SK-N-SH (cell line): ENCODE measurements at regions not wholly inside any gene's neighbourhood (a gene's known extent, or its start where the extent isn't known, plus 50 kb on each side); places are given as distances from the start of the nearest gene placed in this dataset.
"Not testable (repeated sequence)": the region's sequence is repeated elsewhere in the genome, so short reads cannot be mapped to it uniquely, and the experiment has no call there.

Experiments
- GATA2 ChIP-seq: sonication (generic); formaldehyde crosslinking; IDR thresholded peaks from 2 replicates; pipeline ENCODE4 v1.5.0; 2020; ENCODE audit warnings: mild to moderate bottlenecking, missing genetic modification reagents
- TF ChIP-seq, protein P1 (sequence below): IDR thresholded peaks from 2 replicates; pipeline ENCODE4; 2012

DNA sequence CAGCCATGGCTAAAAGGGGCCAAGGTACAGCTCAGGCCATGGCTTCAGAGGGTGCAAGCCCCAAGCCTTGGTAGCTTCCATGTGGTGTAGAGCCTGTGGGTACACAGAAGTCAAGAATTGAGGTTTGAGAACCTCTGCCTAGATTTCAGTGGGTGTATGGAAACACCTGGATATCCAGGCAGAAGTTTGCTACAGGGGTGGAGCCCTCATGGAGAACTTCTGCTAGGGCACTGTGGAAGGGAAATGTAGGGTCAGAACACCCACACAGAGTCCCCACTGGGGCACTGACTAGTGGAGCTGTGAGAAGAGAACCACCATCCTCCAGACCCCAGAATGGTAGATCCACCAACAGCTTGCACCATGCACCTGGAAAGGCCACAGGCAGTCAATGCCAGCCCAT lies 177.4 kb upstream of the HTR1E start:
- TF ChIP-seq, protein P1, sequence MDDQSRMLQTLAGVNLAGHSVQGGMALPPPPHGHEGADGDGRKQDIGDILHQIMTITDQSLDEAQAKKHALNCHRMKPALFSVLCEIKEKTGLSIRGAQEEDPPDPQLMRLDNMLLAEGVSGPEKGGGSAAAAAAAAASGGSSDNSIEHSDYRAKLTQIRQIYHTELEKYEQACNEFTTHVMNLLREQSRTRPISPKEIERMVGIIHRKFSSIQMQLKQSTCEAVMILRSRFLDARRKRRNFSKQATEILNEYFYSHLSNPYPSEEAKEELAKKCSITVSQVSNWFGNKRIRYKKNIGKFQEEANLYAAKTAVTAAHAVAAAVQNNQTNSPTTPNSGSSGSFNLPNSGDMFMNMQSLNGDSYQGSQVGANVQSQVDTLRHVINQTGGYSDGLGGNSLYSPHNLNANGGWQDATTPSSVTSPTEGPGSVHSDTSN: not testable (repeated sequence)
- TF ChIP-seq GATA2: not testable (repeated sequence)
